H7 (cell line): ENCODE measurements at regions not wholly inside any gene's neighbourhood (a gene's known extent, or its start where the extent isn't known, plus 50 kb on each side); places are given as distances from the start of the nearest gene placed in this dataset.

Source experiments
- DNase-seq: peaks from one replicate; pipeline ENCODE4 v3.0.0; 2012
- H3K27me3 ChIP-seq: 2 replicates; pipeline ENCODE4 v1.6.0; 2011; ENCODE audit warnings: mild to moderate bottlenecking, low read length; ENCODE audit not compliant: control insufficient read depth, insufficient read depth
- H3K36me3 ChIP-seq: replicated peaks from 2 replicates; pipeline ENCODE4 v1.5.1; 2011; ENCODE audit warnings: low read length; ENCODE audit not compliant: control insufficient read depth, insufficient read depth
- H3K4me3 ChIP-seq: 2 replicates; pipeline ENCODE4 v1.5.1; 2011; ENCODE audit warnings: low read depth, mild to moderate bottlenecking, control low read depth, low read length, moderate library complexity; ENCODE audit not compliant: insufficient read depth

DNA sequence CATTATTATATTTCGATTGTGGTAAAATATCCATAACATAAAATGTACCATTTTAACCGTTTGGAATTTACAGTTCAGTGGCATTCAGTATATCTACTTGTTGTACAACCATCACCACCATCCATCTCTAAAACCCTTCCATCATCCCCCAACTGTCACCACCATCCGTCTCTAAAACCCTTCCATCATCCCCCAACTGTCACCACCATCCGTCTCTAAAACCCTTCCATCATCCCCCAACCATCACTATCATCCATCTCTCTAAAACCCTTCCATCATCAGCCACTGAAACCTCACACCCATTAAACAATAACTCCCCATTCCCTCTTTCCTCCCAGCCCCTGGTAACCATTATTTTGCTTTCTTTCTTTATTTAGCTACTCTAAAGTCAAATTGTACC, 144.2 kb upstream of the EEA1 start:
- no peak for DNase-seq
- Histone ChIP-seq H3K4me3 (no peak overlapping the region), H3K36me3 (no peaks in the 10 kb centered on the region), H3K27me3 (peaks cover 15% of the 10 kb centered on the region)

DNA sequence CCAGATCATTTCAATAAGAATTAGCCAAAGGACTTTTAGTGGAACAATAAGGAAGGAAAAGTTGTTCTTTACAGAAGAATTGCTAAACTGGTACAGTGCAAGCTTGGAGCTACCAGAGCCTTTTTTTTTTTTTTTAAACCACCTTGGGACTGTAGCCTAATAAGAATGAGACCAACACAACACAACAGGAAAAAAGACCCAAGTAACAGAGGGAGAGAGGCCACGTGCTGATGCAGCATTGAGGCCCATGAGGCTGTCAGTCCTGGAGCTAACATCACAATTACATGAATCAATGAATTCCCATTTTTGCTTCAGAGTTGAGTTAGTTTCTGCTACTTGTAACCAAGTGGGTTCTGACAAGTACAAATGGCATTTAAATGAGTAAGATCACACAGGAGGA, 149.0 kb upstream of the EEA1 start:
- Histone ChIP-seq H3K27me3 (peaks cover 3% of the 10 kb centered on the region), H3K4me3 (no peak overlapping the region), H3K36me3 (no peaks in the 10 kb centered on the region)
- DNase-seq, result no peak

DNA sequence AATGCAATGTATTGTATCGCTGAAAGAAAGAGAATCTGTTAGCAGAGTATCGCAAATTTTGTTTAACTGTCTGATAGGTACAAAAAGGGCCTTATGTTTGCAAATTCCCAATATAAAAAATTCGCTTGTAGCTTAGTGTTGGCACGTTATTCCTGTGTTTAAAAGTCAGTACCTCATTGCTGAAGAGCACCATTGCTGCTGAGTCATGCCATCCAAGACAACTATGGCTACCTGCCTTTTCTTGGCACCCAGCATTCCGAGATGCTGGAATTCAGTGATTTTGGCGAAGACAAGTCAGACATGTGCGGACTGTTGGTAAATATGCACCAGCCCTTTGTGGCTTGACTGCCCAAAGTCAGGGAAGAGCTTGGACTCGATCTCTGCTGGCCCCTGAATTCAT, 149.5 kb upstream of the EEA1 start:
- no peak overlapping the region for H3K4me3 ChIP-seq
- no peak for DNase-seq
- H3K36me3 ChIP-seq, result no peaks in the 10 kb centered on the region
- peaks cover 2% of the 10 kb centered on the region; the same call in 1 of the 2 replicates for H3K27me3 ChIP-seq

DNA sequence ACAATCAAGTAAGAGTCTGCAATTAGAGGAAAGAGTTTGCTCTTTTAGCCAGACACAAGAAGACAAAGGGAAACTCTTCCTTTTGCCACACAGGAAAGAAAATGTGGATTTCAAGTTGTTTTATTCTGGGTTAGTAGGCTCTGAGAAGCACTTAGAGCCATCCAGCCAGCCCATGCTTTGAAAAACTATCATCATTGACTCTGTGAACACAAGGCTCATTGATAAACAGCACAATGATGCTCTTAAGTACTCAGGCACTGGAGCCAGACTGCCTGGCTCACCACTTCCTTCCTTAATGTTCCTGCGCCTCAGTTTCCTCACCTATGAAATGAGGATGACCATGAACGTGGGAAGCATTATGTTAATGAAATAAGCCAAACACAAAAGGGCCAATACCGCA, 150.2 kb upstream of the EEA1 start:
- no peak for DNase-seq
- Histone ChIP-seq H3K27me3 (no peaks in the 10 kb centered on the region), H3K36me3 (no peaks in the 10 kb centered on the region), H3K4me3 (no peak overlapping the region)

- no peaks in the 10 kb centered on the region for H3K27me3 ChIP-seq
- DNase-seq, result no peak
- no peak overlapping the region for H3K4me3 ChIP-seq
- no peaks in the 10 kb centered on the region for H3K36me3 ChIP-seq
Observed at GRCh38 chr12:93079976-93080375, 150.9 kb upstream of the EEA1 start.

GRCh38 chr12:93080452-93080851, 151.4 kb upstream of the EEA1 start:
- Histone ChIP-seq H3K4me3 (no peak overlapping the region), H3K36me3 (no peaks in the 10 kb centered on the region), H3K27me3 (no peaks in the 10 kb centered on the region)
- DNase-seq, result peak; percentile 65

DNA sequence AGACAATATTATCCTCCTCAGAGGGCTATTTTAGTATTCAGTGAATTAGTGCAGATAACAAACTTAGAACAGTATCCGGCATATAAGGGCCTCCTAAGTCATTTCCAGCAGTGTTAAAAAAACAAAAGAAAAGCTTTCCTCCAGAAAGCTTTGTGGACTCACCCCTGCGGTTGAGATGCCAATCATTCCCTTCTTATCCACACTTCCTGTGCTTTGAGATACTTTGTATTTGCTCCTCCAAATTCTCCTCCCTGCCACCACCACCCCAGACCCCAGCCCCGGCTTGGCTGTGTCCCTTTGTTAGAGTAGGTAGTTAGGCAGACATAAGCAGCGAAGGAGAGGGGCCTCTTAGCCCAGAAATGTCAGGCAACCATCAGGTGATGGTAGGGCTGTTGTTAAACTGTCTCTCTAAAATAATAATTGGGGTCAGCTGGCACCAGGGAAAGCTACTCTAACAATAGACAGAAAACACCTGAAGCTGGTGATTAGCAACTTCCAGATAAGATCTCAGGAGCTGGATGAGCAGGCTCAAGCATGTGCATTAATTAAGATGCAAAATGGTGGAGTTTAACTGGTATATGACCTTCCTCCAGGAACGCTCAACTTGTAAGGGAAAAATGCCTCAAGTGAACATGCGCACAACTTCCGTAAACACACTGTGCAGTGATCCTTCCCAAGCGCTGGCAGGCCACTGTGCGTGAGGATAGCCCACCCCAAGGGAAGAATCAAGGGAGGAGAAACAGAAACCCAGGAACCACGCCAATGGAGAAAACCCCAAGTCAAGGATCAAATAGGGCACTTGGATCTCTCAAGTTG, 152.1 kb upstream of the EEA1 start:
- DNase-seq, result peak; percentile 55
- no peaks in the 10 kb centered on the region for H3K27me3 ChIP-seq
- no peaks in the 10 kb centered on the region for H3K36me3 ChIP-seq
- no peak overlapping the region for H3K4me3 ChIP-seq

- H3K4me3 ChIP-seq, result no peak overlapping the region
- H3K36me3 ChIP-seq, result no peaks in the 10 kb centered on the region
- no peak for DNase-seq
- no peaks in the 10 kb centered on the region for H3K27me3 ChIP-seq
Observed at GRCh38 chr12:93081810-93082165, 152.7 kb upstream of the EEA1 start.

- H3K36me3 ChIP-seq, result no peaks in the 10 kb centered on the region
- H3K27me3 ChIP-seq, result no peaks in the 10 kb centered on the region
- no peak for DNase-seq
- H3K4me3 ChIP-seq, result no peak overlapping the region
Observed at GRCh38 chr12:93085383-93086287, 156.5 kb upstream of the EEA1 start.

DNA sequence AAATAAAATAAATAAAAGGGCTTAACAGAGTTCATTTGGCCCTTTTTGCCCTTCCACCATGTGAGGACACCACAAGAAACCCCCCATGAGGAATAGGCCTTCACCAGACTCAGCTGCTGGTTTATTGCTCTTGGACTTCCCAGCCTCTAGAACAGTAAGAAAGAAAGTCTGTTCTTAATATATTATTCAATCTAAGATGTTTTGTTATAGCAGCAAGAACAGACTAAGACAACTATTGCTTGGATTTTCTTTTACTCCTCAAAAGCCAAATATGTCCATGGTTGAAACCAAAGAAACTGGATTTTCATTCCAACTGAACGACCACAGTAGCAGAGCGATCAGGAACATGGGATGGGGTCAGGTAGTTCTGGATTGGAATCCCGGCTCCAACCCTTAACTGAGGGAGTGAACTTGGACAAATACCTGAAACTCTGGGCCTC, 157.2 kb upstream of the EEA1 start:
- H3K4me3 ChIP-seq, result no peak overlapping the region

GRCh38 chr12:93087840-93088610, 158.9 kb upstream of the EEA1 start:
- DNase-seq, result no peak
- H3K27me3 ChIP-seq, result no peaks in the 10 kb centered on the region
- no peak overlapping the region for H3K4me3 ChIP-seq
- no peaks in the 10 kb centered on the region for H3K36me3 ChIP-seq

More for the DNA sequence above, 157.2 kb upstream of the EEA1 start:
- Histone ChIP-seq H3K27me3 (no peaks in the 10 kb centered on the region), H3K36me3 (no peaks in the 10 kb centered on the region)
- DNase-seq, result no peak

GRCh38 chr12:93089805-93090569, 160.9 kb upstream of the EEA1 start:
- no peak for DNase-seq
- Histone ChIP-seq H3K4me3 (no peak overlapping the region), H3K27me3 (no peaks in the 10 kb centered on the region), H3K36me3 (no peaks in the 10 kb centered on the region)

DNA sequence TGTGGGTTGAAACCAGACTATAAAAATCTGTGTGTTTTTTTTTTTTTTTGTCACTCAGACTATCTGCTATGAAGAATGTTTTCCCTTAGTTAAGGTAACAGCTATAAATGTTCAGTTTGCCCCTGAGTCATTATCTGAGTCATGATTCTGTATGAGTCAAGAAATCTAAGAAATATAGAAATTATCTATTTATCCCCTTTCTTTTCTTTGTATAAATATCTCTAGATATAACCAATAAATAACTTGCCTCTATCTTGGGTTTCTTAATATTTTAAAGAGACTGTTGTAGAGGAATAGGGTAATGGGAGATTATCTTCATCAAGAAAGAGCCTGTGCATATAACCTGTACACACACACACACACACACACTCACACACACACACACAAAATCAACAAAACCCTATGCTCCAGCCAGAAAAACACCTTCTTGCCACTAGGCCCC, 161.7 kb upstream of the EEA1 start:
- H3K4me3 ChIP-seq, result no peak overlapping the region
- DNase-seq, result no peak

More for the DNA sequence above, 161.7 kb upstream of the EEA1 start:
- H3K27me3 ChIP-seq, result no peaks in the 10 kb centered on the region
- H3K36me3 ChIP-seq, result no peaks in the 10 kb centered on the region
